ENCODE measurements at regions not wholly inside any gene's neighbourhood (a gene's known extent, or its start where the extent isn't known, plus 50 kb on each side); places are given as distances from the start of the nearest gene placed in this dataset.
"Not testable (repeated sequence)": the region's sequence is repeated elsewhere in the genome, so short reads cannot be mapped to it uniquely, and the experiment has no call there.

GRCh38 chr4:106774055-106774454, 262.1 kb downstream of the DKK2 start:
- TF ChIP-seq, protein P1, sequence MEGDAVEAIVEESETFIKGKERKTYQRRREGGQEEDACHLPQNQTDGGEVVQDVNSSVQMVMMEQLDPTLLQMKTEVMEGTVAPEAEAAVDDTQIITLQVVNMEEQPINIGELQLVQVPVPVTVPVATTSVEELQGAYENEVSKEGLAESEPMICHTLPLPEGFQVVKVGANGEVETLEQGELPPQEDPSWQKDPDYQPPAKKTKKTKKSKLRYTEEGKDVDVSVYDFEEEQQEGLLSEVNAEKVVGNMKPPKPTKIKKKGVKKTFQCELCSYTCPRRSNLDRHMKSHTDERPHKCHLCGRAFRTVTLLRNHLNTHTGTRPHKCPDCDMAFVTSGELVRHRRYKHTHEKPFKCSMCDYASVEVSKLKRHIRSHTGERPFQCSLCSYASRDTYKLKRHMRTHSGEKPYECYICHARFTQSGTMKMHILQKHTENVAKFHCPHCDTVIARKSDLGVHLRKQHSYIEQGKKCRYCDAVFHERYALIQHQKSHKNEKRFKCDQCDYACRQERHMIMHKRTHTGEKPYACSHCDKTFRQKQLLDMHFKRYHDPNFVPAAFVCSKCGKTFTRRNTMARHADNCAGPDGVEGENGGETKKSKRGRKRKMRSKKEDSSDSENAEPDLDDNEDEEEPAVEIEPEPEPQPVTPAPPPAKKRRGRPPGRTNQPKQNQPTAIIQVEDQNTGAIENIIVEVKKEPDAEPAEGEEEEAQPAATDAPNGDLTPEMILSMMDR (IDR thresholded peaks at IDR 0.05) = not testable (repeated sequence)
- not testable (repeated sequence) for TF ChIP-seq POLR2A (IDR thresholded peaks at IDR 0.05)
